GM06990 (cell line): ENCODE measurements at regions not wholly inside any gene's neighbourhood (a gene's known extent, or its start where the extent isn't known, plus 50 kb on each side); places are given as distances from the start of the nearest gene placed in this dataset.

Source experiments
- DNase-seq: peaks from one replicate; pipeline ENCODE4 v3.0.0-alpha.2; 2011; ENCODE audit not compliant: insufficient read length; ENCODE audit errors: extremely low read depth
- H3K27me3 ChIP-seq: replicated peaks from 2 replicates; pipeline ENCODE4 v1.6.0; 2011; ENCODE audit warnings: low read length; ENCODE audit not compliant: control insufficient read depth, insufficient read depth
- H3K36me3 ChIP-seq: 2 replicates; pipeline ENCODE4 v1.5.1; 2011; ENCODE audit warnings: low read length; ENCODE audit not compliant: control insufficient read depth, insufficient read depth
- H3K4me3 ChIP-seq: replicated peaks from 2 replicates; pipeline ENCODE4 v1.5.1; 2011; ENCODE audit warnings: low read depth, mild to moderate bottlenecking, control low read depth, low read length
- TF ChIP-seq, protein P1 (sequence below): IDR thresholded peaks from 2 replicates; pipeline ENCODE4 v1.5.1; 2011; ENCODE audit warnings: low read length, control low read depth, mild to moderate bottlenecking, inconsistent platforms; ENCODE audit not compliant: insufficient read depth, poor library complexity, severe bottlenecking

DNA sequence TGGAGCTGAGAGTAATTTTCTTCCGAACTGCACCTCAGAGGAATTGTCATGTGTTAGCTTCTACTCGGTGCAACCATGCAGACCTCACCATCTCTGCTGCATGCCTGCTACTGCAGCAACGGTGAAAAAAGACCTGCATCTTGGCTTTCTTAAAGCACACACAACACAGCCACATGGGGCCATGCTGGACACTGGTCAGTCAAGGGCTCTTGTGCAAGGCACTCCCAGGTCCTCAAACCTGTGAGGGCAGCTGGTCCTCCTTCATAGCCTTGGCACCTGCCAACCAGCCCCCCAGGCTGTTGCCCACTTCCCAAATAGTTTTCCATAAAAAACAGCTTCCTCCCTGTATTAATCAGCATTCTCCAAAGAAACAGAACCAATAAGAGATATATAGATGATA, 113.5 kb upstream of the TEX51 start:
- H3K36me3 ChIP-seq: no peaks in the 10 kb centered on the region
- DNase-seq: no peak
- TF ChIP-seq, protein P1, sequence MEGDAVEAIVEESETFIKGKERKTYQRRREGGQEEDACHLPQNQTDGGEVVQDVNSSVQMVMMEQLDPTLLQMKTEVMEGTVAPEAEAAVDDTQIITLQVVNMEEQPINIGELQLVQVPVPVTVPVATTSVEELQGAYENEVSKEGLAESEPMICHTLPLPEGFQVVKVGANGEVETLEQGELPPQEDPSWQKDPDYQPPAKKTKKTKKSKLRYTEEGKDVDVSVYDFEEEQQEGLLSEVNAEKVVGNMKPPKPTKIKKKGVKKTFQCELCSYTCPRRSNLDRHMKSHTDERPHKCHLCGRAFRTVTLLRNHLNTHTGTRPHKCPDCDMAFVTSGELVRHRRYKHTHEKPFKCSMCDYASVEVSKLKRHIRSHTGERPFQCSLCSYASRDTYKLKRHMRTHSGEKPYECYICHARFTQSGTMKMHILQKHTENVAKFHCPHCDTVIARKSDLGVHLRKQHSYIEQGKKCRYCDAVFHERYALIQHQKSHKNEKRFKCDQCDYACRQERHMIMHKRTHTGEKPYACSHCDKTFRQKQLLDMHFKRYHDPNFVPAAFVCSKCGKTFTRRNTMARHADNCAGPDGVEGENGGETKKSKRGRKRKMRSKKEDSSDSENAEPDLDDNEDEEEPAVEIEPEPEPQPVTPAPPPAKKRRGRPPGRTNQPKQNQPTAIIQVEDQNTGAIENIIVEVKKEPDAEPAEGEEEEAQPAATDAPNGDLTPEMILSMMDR: no peak
- H3K27me3 ChIP-seq: no peaks in the 10 kb centered on the region; the same call in none of the 2 replicates
- H3K4me3 ChIP-seq: no peak overlapping the region

DNA sequence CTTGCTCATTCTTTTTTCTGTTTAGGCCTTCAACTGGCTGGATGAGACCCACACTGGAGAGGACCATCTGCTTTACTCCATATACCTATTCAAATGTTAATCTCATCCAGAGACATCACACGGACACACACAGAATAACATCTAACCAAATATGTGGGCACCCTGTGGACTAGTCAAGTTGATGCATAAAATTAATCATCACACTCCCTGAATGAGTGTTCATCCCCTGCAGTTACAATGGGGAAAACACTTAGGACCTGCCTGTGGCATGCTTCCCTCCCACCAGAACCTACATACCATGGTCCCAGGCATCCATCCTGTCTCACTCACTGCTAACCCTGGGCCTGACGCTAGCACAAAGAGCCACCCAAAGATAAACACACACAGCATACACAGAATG, 112.8 kb upstream of the TEX51 start:
- TF ChIP-seq, protein P1: no peak
- no peak for DNase-seq
- no peaks in the 10 kb centered on the region; the same call in none of the 2 replicates for H3K27me3 ChIP-seq
- H3K4me3 ChIP-seq: no peak overlapping the region
- no peaks in the 10 kb centered on the region for H3K36me3 ChIP-seq

DNA sequence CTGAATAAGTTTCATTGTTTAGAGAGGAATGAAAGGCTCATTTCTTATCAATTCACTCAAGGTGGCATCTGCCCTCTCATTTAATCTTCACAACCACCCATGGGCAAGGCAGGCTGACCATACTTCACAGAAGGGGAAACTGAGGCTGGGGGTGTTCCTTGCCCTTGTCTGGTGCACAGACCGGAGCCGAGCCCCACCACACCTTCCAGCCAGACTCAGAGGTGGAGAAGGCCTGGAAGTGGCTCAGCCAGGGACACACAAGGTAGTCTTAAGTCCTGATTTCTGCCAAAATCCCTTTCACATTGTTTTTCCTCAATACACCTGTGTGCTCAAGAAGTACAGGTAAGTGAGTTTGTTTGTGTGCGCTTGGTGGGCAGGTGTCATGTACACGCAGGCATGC, 111.9 kb upstream of the TEX51 start:
- TF ChIP-seq, protein P1: no peak
- DNase-seq: no peak
- Histone ChIP-seq H3K4me3 (no peak overlapping the region), H3K27me3 (no peaks in the 10 kb centered on the region; the same call in none of the 2 replicates), H3K36me3 (no peaks in the 10 kb centered on the region)

DNA sequence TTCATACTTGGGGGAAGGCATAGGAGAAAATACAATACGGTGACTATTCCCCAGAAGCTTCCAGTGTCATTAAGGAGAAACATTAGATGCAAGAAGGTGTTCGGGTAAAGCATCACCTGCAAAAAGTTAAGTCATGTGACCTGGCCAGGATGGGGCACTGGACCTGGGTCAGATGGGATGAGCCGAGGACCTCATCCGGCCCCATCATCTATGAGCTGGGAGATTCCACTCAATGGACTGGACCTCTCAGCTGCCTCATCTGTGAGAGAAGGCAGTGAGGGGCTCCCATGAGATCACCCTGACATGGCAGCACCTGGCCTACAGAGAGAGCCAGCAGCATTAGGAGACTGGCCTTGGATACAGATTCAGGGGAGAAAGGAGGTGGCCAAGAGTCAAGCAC, 111.4 kb upstream of the TEX51 start:
- Histone ChIP-seq H3K4me3 (no peak overlapping the region), H3K36me3 (no peaks in the 10 kb centered on the region), H3K27me3 (no peaks in the 10 kb centered on the region; the same call in none of the 2 replicates)
- no peak for DNase-seq
- TF ChIP-seq, protein P1: no peak

DNA sequence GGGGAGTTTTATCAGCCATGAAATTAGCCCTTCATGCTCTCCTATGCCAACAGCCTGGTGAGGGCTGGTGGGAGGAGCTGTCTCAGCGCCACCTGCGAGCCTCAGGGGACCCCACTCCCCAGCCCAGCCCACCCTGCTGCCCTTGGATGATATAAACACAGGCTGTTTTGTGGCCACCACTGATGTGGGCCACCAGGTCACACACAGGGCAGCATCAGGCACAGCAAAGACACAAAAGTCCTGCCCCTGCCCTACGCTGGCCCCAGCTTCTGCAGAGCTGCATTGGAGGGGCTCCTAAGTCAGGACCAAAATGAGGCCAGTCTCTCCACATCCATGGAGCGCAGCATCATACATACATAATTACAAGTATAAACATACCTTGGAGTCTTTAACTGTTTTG, 110.6 kb upstream of the TEX51 start:
- no peaks in the 10 kb centered on the region; the same call in none of the 2 replicates for H3K27me3 ChIP-seq
- no peak overlapping the region for H3K4me3 ChIP-seq
- no peaks in the 10 kb centered on the region for H3K36me3 ChIP-seq
- TF ChIP-seq, protein P1: no peak
- no peak for DNase-seq

DNA sequence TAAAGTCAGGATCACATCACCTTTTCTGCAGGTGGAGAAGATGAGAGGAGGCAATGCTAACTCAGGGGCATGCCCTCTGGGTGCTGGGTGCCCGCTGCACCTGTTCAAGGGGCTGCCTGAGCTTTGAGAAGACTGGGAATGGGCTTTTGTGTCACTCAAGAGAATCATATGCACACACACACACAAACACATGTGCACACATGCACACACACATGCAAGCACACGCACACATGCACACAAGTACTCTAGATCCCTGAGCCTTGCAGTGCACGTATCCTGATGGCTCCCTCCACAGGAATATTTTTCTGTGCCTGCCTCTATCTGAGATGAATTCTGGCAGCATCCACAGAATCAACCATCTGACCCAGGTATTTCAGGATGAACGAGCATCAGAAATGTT, 110.0 kb upstream of the TEX51 start:
- TF ChIP-seq, protein P1: no peak
- Histone ChIP-seq H3K36me3 (no peaks in the 10 kb centered on the region), H3K27me3 (no peaks in the 10 kb centered on the region; the same call in 1 of the 2 replicates), H3K4me3 (no peak overlapping the region)
- DNase-seq: no peak
